GM21367 (cell line): ENCODE measurements at regions not wholly inside any gene's neighbourhood (a gene's known extent, or its start where the extent isn't known, plus 50 kb on each side); places are given as distances from the start of the nearest gene placed in this dataset.

Experiments
- ATAC-seq: cut with Tn5 transposase; IDR thresholded peaks from one replicate; pipeline ENCODE4 v1.9.1; 2021; ENCODE audit not compliant: unreplicated experiment

DNA sequence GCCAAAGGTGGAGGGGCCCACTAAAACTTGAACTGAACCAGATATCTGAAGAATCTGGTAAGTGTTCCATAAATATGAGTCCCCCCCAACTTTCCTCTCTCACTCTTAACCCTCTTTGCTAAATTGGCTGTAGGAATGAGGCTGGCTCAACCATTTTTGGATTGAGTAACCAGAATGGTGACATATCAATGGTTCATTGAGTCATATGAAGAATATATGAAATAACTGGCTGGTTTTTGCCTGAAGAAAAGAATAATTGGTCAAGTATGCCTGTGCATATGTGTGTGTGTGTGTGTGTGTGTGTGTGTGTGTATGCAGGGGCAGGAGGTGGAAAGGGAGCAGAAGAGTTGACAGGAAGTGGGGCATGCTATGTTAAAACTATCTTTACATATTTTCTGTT, 472.9 kb upstream of the THBS1 start:
- no peak for ATAC-seq

DNA sequence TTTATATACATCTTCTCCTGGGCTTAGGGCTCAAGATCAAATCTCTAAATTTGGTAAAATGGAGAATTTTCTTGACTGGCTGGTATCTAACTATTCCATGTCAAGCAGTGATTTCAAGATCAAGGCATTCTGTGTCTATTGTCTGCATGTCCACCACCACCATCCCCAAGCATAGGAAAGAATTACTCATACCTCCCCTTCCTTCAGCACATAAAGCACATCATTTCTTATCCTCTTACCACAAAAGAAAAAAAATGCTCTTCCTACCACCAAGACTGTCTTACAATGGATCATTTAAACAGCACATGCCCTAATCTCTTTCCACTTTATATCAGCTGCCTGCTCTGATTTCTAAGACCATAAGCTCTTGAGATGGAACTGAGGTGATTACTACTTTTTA, 470.5 kb upstream of the THBS1 start:
- ATAC-seq: no peak

DNA sequence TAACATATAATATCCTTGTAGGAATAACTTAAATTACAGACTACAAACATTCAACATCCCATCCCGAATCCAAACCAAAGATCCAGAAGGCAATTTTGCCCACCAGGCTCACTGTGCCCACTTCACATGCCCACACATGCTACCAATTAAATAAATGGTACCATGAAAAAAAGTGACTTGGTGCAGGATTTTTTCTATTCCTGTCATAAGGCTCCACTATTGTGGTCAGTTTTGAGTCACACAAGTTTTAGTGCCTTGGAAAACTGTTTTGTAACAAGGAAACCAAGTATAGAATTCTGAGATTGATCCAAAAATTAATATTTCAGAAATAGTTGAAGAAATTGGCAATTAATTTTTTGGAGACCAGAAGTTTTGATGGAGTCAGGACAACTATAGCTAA, 470.1 kb upstream of the THBS1 start:
- no peak for ATAC-seq

- no peak for ATAC-seq
These were observed 467.1 kb upstream of the THBS1 start for GRCh38 chr15:39113741-39114140.

- ATAC-seq: no peak
These were observed 466.0 kb upstream of the THBS1 start for GRCh38 chr15:39114690-39115378.

- ATAC-seq: no peak
These were observed 465.4 kb upstream of the THBS1 start for GRCh38 chr15:39115379-39116057.

DNA sequence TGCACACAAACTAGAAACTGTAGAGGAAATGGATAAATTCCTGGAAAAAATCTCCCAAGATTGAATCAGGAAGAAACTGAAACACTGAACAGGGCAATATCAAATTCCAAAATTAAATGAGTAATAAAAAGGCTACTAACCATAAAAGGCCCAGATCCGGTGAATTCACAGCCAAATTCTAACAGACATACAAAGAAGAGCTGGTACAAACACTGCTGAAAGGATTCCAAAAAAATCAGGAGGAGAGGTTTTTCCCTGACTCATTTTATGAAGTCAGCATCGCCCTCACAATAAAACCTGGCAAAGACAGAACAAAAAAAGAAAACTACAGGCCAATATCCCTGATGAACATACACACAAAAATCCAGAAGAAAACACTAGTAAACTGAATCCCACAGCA, 462.4 kb upstream of the THBS1 start:
- ATAC-seq: no peak

GRCh38 chr15:39124155-39124552, 456.7 kb upstream of the THBS1 start:
- no peak for ATAC-seq

DNA sequence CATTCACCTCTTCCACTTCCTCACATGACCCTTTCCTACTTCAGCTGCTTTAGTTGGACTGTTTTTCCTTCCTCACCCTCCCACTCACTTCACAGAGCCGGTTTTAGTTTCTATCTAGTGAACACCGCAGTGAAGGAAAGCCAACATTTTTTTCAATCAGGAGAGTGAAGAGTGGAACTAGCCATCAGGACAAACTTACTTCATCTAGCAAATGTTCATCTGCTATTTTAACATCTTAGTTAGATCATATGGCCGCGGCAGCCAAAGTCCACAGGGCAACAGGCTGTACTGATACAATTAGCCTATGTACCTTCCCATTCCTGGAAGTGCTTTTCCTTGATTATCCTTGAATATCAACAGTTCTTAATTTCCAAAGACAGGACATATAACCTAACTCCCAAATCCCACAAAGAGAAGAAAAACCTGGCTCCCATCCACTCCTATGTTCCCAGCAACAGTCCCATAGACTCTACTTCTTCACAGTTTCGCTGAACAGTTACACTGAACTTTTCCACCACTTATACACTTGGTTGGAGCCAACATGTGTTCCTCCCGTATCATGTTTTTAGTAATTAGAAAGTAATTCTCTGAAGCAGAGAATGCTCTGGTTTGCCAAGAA, 456.2 kb upstream of the THBS1 start:
- no peak for ATAC-seq

- ATAC-seq: no peak
These were observed 455.7 kb upstream of the THBS1 start for GRCh38 chr15:39125226-39125625.

DNA sequence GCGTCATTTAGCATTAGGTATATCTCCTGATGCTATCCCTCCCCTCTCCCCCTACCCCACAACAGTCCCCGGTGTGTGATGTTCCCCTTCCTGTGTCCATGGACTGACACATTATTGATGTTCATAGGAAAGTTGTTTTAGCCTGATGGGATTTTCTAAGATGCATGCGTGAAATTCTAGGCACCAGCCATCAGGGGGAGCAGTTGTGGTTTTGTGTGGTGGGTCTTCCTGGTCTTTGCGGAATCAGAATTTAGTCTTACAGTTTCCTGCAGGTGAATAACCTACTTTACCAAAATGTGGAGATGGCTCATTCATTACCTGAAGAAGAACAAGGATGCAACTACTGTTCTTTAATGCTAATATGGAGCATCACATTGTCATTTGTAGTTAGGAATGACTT, 455.0 kb upstream of the THBS1 start:
- ATAC-seq: no peak

GRCh38 chr15:39127151-39127790, 453.6 kb upstream of the THBS1 start:
- ATAC-seq: no peak

GRCh38 chr15:39127925-39128617, 452.8 kb upstream of the THBS1 start:
- ATAC-seq: no peak

GRCh38 chr15:39128746-39129145, 452.1 kb upstream of the THBS1 start:
- no peak for ATAC-seq

- no peak for ATAC-seq
These were observed 450.1 kb upstream of the THBS1 start for GRCh38 chr15:39130556-39131379.

GRCh38 chr15:39131609-39132008, 449.3 kb upstream of the THBS1 start:
- ATAC-seq: no peak

GRCh38 chr15:39132070-39132469, 448.8 kb upstream of the THBS1 start:
- ATAC-seq: no peak

GRCh38 chr15:39132954-39133600, 447.8 kb upstream of the THBS1 start:
- no peak for ATAC-seq

DNA sequence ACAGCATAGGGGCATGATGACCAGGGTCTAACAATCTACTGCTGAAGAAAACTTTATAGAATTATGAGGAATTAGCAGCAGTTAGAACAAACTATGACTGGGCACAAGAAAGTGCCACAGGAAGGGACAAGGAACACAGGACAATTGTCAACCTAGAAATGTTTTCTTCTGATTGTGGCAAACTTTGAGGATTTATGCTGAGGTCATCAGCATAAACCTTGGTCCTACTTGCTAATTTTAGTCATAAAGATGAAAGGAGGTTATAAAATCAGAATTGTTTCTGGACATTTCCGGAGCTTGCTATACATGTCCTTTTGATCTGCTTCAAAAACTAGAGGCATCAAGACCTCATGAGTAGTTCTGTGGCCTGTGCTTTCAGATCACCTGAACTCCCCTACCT, 446.6 kb upstream of the THBS1 start:
- no peak for ATAC-seq

DNA sequence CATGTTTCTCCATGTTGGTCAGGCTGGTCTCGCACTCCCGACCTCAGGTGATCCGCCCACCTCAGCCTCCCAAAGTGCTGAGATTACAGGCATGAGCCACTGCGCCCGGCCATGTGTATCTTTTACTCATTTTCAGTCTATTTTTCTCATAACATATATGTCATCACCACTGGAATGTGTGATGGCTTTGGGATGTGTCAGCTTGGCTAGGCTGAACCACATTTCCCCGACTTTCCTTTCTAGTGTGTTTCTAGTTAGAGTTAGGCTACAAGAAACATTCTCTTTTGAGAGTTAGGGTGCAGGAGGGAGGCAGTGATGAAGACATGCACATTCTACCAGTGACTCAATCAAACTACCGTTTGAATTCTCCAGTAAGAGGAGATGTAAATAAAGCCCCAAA, 444.9 kb upstream of the THBS1 start:
- no peak for ATAC-seq
